GM10266 (cell line): ENCODE measurements at regions not wholly inside any gene's neighbourhood (a gene's known extent, or its start where the extent isn't known, plus 50 kb on each side); places are given as distances from the start of the nearest gene placed in this dataset.

Source experiments
- DNase-seq: peaks from one replicate; pipeline ENCODE4 v3.0.0; 2012; ENCODE audit errors: extremely low spot score
- TF ChIP-seq, protein P1 (sequence below): IDR thresholded peaks from 2 replicates; pipeline ENCODE4 v1.5.1; 2012; ENCODE audit warnings: mild to moderate bottlenecking, low read depth; ENCODE audit not compliant: control insufficient read depth, insufficient read depth; ENCODE audit errors: missing control alignments

DNA sequence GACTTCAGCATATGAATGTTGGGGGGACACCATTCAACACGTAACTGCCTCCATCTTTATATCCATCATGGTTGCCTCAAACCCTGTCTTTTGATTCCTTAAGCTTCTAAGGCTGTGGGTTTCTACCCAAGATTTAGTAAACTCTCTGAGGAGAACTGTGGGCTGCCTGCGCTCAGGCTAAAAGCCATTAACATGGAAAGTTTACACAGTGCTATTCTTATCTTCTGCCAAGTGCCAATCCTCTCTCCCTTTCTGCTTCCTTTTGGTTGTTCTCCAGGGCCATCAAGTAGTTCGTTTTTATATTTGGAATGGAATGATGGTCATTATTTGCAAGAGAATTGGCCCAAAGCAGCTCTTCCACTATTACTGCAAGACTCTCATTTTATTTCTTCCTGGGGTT is 97.3 kb upstream of the KLF14 start:
- no peak for DNase-seq
- TF ChIP-seq, protein P1, sequence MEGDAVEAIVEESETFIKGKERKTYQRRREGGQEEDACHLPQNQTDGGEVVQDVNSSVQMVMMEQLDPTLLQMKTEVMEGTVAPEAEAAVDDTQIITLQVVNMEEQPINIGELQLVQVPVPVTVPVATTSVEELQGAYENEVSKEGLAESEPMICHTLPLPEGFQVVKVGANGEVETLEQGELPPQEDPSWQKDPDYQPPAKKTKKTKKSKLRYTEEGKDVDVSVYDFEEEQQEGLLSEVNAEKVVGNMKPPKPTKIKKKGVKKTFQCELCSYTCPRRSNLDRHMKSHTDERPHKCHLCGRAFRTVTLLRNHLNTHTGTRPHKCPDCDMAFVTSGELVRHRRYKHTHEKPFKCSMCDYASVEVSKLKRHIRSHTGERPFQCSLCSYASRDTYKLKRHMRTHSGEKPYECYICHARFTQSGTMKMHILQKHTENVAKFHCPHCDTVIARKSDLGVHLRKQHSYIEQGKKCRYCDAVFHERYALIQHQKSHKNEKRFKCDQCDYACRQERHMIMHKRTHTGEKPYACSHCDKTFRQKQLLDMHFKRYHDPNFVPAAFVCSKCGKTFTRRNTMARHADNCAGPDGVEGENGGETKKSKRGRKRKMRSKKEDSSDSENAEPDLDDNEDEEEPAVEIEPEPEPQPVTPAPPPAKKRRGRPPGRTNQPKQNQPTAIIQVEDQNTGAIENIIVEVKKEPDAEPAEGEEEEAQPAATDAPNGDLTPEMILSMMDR = no peak

- DNase-seq = peak; percentile 44
- TF ChIP-seq, protein P1 = peak; percentile 72
Measured at GRCh38 chr7:130831817-130832481, 97.9 kb upstream of the KLF14 start.

DNA sequence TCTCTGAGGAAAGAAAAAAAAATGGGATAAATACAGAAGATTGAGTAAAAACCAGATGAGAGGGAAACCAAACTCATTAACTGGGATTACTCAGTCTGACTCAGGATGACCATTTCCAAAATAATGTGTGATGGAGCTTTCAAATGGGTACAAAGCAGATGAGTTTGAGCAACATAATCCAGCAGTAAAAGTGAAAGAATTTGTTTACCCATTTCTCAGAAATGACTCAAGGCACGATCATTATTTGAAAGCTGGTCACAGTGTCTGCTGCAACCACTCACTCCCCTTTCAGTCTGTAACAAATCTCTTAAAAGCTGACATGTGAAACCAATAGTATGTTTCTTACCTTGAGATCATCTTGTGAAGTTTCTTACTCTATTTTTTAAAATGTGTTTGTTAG is 104.7 kb upstream of the KLF14 start:
- DNase-seq = peak; percentile 37
- TF ChIP-seq, protein P1 = no peak

- no peak for DNase-seq
- TF ChIP-seq, protein P1 = no peak
Measured at GRCh38 chr7:130840599-130840998, 106.6 kb upstream of the KLF14 start.

DNA sequence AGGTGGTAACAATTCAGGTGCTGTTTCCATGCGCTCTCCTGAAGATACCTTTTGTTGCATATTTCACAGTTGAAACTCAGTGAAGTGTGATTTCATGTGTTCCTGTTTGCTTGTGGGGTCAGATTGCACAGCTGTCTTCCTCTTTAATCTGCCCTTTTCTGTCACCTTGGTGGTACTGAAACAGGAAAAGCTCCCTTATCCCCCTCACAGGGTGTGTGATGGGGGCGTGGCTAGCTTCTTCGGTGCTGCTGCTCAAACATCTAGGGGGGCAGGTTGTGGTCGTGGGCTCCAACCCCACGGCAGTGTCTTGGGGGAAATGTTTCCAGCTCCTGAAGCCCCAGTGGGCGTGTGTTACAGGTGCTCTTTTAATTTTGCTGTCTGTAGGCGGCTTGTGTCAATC is 107.4 kb upstream of the KLF14 start:
- no peak for DNase-seq
- TF ChIP-seq, protein P1 = no peak

- DNase-seq = no peak
- TF ChIP-seq, protein P1 = no peak
Measured at GRCh38 chr7:130843703-130844102, 109.7 kb upstream of the KLF14 start.

GRCh38 chr7:130844811-130845580 is 111.0 kb upstream of the KLF14 start:
- TF ChIP-seq, protein P1 = no peak
- no peak for DNase-seq
